GM18526 (cell line): ENCODE measurements at regions not wholly inside any gene's neighbourhood (a gene's known extent, or its start where the extent isn't known, plus 50 kb on each side); places are given as distances from the start of the nearest gene placed in this dataset.

Experiments
- POLR2A ChIP-seq: IDR thresholded peaks from 3 replicates; pipeline ENCODE4 v1.6.1; 2011; ENCODE audit not compliant: insufficient read length; ENCODE audit errors: extremely low read depth

DNA sequence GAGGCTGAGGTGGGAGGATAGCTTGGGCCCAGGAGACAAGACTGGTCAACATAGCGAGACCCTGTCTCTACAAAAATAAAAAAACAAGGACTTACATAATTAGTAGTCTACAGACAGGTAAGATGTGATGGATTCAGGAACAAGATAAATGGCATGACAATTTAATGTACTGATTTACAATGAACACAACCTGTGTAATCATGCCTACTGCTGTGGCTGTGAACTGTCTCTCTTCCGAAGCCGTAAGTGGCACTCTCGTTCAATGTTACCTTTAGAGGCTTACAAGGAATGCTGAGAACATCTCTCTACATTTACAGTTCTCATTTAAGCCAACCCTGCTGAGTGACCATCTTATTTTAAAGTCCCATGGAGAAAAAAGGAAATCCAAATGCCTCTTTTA, 134.8 kb upstream of the PRDM1 start:
- TF ChIP-seq POLR2A = no peak

GRCh38 chr6:105949869-105950268, 136.3 kb upstream of the PRDM1 start:
- no peak for TF ChIP-seq POLR2A

DNA sequence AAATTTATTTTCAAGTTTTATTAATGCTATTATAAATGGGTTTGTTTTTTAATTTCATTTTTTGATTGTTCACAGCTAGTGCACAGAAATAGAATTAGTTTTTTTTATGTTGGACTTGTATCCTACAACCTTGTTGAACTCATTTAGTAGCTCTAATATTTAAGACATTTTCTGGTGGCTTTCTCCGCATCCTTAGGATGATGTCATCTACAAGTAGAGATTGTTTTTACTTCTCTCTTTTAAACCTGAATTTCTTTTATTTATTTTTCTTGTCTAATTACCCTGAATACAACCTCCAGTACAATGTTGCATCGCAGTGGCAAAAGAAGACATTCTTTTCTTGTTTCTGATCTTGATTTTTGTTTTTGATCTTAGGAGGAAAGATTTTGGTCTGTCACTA, 142.6 kb upstream of the PRDM1 start:
- TF ChIP-seq POLR2A = no peak

GRCh38 chr6:105941621-105942412, 144.3 kb upstream of the PRDM1 start:
- no peak for TF ChIP-seq POLR2A

- no peak for TF ChIP-seq POLR2A
Measured at GRCh38 chr6:105940990-105941389, 145.1 kb upstream of the PRDM1 start.

GRCh38 chr6:105936972-105937371, 149.2 kb upstream of the PRDM1 start:
- TF ChIP-seq POLR2A = no peak

DNA sequence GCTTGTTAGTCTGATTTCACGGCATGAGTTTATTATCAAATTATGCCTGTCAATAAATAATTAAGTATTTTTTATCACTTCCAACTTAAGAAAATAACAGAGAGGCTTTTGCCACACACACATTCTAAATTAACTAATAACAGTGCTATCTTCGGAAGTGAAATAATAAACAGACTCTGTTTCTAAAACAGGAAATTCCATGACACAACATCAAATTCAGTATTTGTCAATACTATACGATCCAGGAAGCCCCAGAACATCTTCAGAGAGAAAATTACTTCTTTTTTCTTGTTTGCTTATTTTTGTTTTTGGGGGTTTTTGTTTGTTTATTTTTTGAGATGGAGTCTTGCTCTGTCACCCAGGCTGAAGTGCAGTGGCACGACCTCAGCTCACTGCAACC, 150.7 kb upstream of the PRDM1 start:
- no peak for TF ChIP-seq POLR2A

GRCh38 chr6:105934708-105935107, 151.4 kb upstream of the PRDM1 start:
- no peak for TF ChIP-seq POLR2A

DNA sequence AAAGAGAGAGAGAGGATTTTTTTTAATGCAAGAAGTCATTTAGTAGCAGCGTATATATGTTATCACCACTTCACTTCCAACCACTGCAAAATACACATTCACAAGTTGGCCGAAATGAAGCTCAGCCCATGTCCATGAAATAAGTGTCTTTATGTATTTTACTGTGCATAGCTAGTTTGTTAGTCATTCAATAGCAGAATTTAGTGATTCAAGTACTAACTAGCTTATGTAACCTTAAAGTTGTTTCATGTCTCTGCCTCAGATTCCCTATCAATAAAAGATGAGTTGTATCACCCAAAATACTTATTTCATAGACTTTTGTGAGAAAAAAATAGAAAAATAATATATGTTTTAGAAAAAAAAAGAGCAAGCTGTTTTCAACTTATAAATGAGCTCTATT, 153.7 kb upstream of the PRDM1 start:
- no peak for TF ChIP-seq POLR2A

- no peak for TF ChIP-seq POLR2A
Measured at GRCh38 chr6:105929626-105930025, 156.5 kb upstream of the PRDM1 start.

DNA sequence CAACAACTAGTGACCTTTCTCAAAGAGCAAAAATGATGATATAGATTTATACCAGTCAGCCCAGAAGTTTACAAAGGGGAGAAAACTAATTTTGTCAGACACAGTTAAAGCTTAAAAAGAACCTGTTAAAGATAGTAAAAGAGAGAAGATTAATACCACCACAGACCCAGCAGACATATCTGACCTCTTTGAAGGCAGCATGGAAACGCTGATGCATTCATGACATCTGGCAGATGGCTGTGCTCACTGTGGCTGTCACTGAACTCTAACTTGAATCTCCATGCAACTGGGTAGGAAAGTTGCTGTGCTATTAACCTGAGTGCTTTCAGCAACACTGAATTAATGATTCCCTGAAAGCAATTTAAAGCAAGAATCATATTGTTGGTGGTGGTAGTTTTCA, 159.8 kb upstream of the PRDM1 start:
- no peak for TF ChIP-seq POLR2A

- TF ChIP-seq POLR2A = no peak
Measured at GRCh38 chr6:105925706-105926105, 160.4 kb upstream of the PRDM1 start.

GRCh38 chr6:105921781-105922180, 164.4 kb upstream of the PRDM1 start:
- TF ChIP-seq POLR2A = no peak

DNA sequence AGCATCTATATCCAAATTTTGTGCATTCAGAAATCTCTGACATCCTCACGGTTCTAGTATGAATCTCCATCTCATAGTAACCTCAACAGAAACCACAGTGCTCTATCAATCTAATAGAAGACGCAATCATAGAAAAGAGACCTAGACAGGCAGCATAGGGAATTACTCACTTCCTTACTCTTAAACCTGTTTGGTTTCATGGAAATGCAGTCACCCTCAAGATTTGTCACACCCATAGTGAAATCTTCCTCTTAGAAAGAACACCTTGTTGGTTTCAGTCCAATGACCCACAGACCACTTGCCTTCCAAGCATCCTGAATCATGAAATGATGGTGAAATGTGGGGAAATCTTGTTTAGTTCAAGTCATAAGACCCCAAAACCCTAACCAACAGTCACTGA, 166.1 kb upstream of the PRDM1 start:
- no peak for TF ChIP-seq POLR2A

DNA sequence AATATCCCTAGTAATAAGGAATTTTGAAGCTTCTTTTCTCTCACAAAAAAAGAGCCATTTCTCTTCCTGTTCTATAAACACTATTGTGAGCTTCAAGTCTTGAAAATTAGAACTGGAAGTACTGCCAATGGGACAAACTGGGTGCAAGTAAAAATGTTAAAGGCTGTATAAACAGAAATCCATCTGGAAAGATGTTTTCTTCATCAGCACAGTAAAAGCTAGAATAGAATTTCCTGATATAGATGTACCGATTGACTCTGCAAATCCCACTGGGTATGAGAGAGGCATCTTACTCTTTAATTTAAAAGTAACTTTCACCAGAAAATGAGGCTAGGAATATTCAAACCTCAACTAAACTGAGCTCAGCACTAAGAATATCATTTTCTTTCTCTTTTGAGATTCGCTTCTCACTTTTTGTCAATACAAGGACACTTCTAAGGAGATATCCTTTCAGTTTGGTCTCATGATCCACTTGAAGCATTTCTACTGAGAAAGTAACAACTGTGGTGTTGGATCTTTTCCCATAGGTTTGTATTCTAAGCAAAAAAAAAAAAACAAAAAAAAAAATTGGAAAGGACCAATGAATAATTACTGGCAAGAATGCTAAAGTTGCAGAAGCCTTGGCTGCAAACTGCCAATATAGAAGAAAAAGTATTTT, 169.0 kb upstream of the PRDM1 start:
- TF ChIP-seq POLR2A = no peak

DNA sequence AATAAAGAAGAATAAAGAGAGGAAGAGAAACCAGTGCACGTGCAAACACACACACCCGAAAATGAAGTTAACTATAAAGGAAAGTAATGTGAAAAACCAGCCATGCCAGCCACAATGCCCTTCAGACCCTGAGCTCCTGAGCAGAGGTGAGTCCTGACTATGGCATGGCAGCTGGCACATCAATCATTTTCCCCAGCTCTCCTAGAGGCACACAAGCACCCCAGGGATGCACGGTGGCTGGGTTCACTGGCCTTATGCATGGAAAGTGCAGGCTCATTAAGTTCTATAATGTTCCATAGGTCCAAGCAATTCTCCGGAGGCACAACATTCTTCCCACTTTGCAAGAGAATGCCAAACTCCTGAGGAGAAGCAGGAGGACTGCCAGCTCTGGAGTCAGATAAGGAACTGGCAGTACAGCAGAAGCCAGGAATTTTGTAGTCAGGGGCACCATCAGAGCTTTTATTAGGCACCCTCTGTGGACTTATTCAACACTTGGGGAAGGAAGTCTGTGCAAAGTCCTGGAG, 175.0 kb upstream of the PRDM1 start:
- TF ChIP-seq POLR2A = no peak
